Esophagus squamous epithelium (tissue), 4 donors: ENCODE measurements at regions not wholly inside any gene's neighbourhood (a gene's known extent, or its start where the extent isn't known, plus 50 kb on each side); places are given as distances from the start of the nearest gene placed in this dataset.

Source experiments
- CTCF ChIP-seq, 6 experiments: fragments of 450-650 bp in 4 of 6; fragments of 200-600 bp in 2 of 6; sonication (generic) in 2 of 6; IDR thresholded peaks; one replicate each; pipeline ENCODE4 v1.5.1; 2016 to 2019; ENCODE audit warnings: antibody characterized with exemption in 6 of 6, mild to moderate bottlenecking in 4 of 6, moderate library complexity in 4 of 6
- POLR2A ChIP-seq, 4 donors: fragments of 450-650 bp; IDR thresholded peaks; one replicate each; pipeline ENCODE4 v1.6.1; 2017; ENCODE audit warnings: antibody characterized with exemption in 4 of 4, mild to moderate bottlenecking in 4 of 4, moderate library complexity in 3 of 4

DNA sequence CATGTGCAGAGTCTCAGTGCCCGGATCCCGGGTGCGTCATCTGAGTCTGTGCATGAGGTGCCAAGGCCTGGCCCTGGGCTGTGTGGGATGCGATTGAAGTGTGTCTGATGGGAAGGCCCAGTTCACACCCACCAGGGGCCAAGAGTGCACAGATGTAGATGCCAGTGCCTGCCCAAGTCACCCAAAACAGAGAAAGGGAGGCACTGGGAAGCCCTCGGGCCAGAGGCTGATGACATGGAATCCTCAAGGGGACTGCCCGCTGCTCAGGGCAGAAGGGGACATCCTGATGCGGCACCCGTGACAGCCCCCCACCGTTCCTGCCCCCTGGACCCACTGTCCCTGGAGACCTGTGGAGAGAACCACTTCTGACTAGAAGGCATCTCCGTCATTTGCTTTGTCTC is 72.2 kb upstream of the ZNF479 start:
- TF ChIP-seq CTCF (IDR thresholded peaks at IDR 0.05) (no peak), POLR2A (IDR thresholded peaks at IDR 0.05) (no peak)
